Renal cortical epithelial cell (primary cell): ENCODE measurements at regions not wholly inside any gene's neighbourhood (a gene's known extent, or its start where the extent isn't known, plus 50 kb on each side); places are given as distances from the start of the nearest gene placed in this dataset.
A peak's percentile ranks its signal among the peaks of the same experiment; 100 is the strongest.

ENCODE experiments used
- DNase-seq: peaks from one replicate; pipeline ENCODE4 v3.0.0-alpha.2; 2011; ENCODE audit warnings: low read depth

GRCh38 chr1:34655875-34656240, 99.0 kb upstream of the GJB5 start:
- DNase-seq, result no peak

GRCh38 chr1:34656299-34656698, 98.5 kb upstream of the GJB5 start:
- DNase-seq, result no peak

DNA sequence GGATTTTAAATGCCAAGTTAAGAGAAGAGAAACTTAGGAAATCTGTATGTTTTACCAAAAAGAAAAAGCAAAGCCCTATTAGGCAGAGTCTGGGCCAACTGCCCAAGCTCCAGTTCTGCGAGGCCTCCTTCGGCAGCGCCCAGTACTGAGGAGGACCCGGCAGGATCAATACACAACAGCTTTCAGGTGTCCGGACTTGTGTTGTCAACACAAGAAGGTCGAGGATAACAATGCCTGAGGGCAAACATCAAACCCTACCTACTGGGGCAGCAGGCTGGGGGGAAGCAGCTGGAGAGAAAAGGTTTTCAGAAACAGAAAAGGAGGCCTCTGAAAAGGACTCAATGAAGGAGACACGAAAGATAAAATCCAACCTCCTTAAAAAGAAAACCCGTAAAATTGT, 98.1 kb upstream of the GJB5 start:
- no peak for DNase-seq

DNA sequence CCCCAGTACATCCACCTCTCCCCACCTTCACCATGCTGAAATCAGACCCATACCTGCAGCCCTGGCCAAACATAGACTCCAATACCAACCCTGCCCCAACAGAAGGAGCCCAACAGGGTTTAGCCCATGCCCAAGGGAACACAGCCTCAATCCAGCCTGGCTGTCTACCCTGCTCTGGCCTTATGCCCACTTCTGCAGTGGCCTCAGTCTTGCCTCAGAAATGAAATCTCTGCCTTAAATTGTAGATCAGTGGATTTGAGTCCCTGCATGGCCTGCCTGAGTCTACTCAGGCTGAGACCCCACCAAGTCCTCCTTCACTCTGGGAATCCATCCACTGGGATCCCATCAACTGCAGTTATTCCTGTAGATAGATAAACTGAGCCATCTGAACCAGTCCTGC, 97.6 kb upstream of the GJB5 start:
- no peak for DNase-seq

GRCh38 chr1:34657849-34658248, 97.0 kb upstream of the GJB5 start:
- DNase-seq, result no peak

- DNase-seq, result no peak
Measured at GRCh38 chr1:34663031-34663430, 91.8 kb upstream of the GJB5 start.

- no peak for DNase-seq
Measured at GRCh38 chr1:34668063-34668462, 86.8 kb upstream of the GJB5 start.

DNA sequence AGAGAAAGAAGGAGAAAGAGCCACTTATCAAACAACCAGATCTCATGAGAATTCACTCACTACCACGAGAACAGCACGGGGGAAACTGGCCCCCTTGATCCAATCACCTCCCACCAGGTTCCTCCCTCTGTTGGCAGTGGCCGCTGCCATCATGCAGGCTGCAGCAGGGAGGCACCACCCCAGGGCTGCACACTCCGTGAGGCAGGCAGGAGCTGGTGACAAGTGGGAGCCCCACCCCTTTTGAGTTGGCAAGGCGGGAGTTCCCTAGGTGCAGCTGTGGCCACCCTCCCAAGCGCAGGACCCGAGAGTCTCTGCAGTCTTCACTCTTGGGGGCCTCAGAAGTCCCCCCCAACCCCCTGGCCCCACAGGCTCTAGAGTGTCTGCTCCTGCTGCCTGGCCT, 83.9 kb upstream of the GJB5 start:
- no peak for DNase-seq

DNA sequence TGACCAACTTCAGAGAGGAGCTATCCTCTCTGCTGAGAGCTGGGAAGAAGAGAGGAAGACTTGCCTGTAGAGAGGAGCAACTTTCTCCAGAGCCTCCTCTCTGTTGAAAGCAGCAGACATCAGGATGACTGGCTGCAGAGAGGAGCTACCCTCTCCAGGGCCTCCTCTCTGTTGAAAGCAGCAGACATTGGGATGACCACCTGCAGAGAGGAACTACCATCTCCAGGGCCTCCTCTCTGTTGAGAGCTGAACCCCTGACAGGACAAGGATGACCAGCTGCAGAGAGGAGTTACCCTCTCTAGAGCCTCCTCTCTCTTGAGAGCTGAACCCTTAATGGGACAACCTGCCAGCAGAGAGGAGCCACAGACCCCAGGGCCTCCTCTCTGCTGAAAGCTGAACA, 83.0 kb upstream of the GJB5 start:
- DNase-seq, result no peak

- DNase-seq, result peak; percentile 41
Measured at GRCh38 chr1:34681480-34682451, 73.1 kb upstream of the GJB5 start.

GRCh38 chr1:34682452-34683223, 72.2 kb upstream of the GJB5 start:
- DNase-seq, result no peak

GRCh38 chr1:34683616-34684015, 71.2 kb upstream of the GJB5 start:
- DNase-seq, result no peak

- DNase-seq, result peak; percentile 50
Measured at GRCh38 chr1:34684266-34684665, 70.6 kb upstream of the GJB5 start.

DNA sequence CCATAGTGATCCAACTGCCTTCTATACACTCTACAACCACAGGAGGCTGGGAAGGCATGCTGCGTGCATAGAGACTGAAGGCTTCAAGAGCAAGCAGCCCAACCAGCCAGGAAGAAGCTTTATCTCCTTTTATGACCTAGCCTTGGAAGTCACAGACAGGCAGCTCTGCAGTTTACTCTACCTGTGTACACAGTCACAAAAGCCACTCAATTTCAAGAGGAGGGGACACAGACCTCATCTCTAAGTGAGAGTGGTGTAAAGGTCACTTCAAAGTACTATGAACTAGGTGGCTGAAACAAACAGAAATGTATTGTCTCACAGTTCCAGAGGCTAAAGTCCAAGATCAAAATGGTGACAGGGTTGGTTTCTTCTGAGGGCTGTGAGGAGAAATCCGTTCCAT, 69.6 kb upstream of the GJB5 start:
- DNase-seq, result no peak

DNA sequence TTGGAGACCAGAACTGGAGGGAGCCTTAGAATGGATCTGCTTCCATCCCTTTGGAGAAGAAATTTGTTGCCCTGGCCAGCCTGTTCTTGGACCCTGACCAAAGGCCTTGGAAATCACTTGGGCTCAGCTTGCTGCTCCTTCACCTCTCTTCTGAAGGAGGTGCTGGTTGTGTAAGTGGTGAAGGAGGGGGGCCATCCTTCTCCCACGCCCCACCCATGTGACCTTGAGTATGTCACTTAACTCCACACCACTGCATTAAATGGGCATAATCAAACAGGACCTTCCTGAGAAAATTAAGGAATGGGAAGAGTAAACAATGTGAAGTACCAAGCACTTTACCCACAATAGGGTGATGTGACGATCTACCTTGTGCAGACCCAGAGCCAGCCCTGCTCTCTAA, 68.3 kb upstream of the GJB5 start:
- DNase-seq, result no peak

GRCh38 chr1:34688006-34688741, 66.7 kb upstream of the GJB5 start:
- DNase-seq, result no peak

DNA sequence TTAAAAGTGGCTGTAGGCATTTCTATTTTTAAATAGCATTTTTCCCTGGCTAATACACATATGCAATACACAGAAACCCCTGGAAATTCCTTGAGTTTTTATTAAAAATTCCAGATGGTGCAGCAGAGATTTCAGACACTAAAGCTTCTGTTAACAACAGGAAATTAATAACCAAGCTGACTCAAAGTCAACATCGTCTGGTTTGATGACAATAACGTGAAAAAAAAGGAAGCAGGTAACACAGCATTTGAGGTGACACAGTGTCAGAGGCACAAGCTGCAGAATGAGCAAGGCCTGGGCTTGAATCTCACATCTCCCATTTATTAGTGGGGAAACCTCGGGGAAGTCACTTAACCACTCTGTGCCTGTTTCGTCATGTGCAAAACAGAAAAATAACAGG, 64.6 kb upstream of the GJB5 start:
- DNase-seq, result no peak

- no peak for DNase-seq
Measured at GRCh38 chr1:34693081-34693480, 61.8 kb upstream of the GJB5 start.

DNA sequence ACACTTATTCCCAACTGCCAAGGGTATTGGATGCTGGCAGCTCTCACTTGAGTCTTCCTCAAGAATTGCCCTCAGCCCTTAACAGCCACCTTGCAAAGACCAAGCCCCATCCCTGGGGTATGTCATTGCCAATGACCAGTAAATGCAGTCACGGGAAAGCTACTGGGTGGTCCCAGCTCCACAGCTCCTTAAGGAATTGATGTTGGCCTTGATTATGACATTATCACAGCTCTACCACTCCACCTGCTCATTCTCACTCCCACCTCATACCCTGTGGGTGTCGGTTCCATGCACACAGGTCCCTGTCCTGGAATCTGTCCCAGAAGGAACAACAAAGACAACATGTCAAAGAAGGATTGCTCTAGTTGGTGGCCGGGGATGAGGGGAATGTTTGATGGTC, 60.5 kb upstream of the GJB5 start:
- no peak for DNase-seq

DNA sequence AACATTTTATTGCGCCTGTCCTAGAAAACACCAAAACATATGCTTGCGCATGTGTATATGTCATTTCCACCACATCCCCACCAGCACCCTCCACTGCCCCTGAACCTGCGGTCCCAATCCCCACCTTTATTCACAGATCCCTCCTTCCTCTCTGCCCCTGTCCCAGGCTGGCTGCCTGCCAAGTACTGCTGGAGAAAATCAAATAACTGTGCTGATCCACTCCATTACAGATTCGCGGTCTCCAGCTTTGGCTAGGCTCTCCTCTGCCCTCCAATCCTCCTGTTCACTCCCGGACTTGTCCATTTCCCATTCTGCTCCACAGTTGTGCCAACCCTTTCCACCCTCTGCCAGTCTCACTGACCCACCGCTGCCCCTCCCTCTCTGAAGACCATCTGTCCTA, 59.3 kb upstream of the GJB5 start:
- DNase-seq, result no peak

- peak; percentile 30 for DNase-seq
Measured at GRCh38 chr1:34696230-34696629, 58.6 kb upstream of the GJB5 start.

DNA sequence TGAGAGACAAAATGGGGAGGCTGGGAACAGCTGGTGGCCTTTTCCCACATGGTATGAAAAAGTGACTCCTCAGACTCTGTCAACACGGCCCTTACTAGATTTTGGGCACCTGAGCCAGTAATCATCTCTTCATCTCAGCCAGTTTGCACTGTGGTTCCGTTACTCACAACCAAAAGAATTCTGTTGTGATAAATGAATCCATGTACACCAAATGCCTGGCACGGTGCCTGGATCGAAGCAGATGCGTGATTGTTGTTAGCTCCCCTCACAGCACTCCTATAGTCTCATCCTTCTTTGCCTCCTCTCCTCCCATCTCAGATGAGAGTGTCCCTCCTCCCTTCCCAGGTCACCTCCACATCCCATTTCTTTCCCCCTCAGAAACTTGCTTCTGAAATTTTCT, 57.9 kb upstream of the GJB5 start:
- no peak for DNase-seq

- DNase-seq, result no peak
Measured at GRCh38 chr1:34697818-34698217, 57.0 kb upstream of the GJB5 start.
